GM13977 (cell line): ENCODE measurements at regions not wholly inside any gene's neighbourhood (a gene's known extent, or its start where the extent isn't known, plus 50 kb on each side); places are given as distances from the start of the nearest gene placed in this dataset.

Experiments
- DNase-seq: peaks from one replicate; pipeline ENCODE4 v3.0.0; 2012; ENCODE audit warnings: low spot score
- in situ Hi-C: fragments of 300-500 bp; cut with MboI; formaldehyde crosslinking; loops from one replicate; pipeline ENCODE4 v1.12.0; 2022; ENCODE audit warnings: low sequenced_read_pairs, low pct_unique_long_range_greater_than_20kb, mixed read lengths, inconsistent platforms; ENCODE audit not compliant: unreplicated experiment
- TF ChIP-seq, protein P1 (sequence below): IDR thresholded peaks from 2 replicates; pipeline ENCODE4 v1.5.1; 2012; ENCODE audit warnings: mild to moderate bottlenecking, control low read depth; ENCODE audit not compliant: insufficient read depth; ENCODE audit errors: extremely low read depth, missing control alignments

DNA sequence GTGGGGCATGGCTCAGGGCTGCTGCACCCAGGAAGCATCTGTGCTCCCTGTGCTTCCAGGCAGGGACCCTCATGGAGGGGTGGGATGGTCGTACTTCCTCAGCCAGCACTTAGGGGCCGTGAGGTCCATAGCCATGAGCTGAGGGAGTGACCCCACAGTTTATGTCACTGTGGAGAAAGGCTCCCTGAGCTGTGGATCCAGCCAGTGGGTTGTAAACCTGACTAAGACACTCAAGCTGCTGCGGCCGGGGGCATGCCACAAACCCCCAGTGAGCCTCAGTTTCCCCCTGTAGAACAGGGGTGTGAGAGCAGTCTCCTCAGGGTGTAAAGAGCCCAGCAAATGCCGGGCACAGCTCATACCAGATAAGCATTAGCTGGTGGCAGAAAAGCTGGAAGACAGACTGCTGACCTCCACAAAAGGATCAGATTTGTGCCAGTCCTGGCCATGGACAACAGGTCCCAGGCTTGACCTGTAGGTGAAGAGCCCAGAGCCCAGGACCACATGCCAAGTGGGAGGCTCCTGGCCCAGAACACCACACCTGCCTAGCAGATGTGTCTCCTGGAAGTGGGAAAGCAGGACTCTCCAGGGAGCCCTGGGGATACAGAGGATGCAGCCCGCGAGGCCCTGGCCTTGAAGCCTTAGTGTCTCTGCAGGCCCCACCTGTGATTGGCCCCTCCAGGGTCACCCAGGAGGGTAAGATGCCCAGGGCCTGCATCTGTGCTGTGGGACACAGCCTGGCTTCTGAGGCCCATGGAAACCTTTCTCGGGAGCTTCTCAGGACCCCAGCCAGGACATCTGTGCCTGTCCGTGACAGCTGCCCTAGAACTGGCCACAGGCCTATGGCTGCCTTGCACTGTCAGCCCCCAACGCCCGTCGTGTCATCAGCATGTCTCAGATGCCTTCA is 78.1 kb upstream of the RET start:
- no peak for DNase-seq
- in situ Hi-C loops = no loop called here
- TF ChIP-seq, protein P1, sequence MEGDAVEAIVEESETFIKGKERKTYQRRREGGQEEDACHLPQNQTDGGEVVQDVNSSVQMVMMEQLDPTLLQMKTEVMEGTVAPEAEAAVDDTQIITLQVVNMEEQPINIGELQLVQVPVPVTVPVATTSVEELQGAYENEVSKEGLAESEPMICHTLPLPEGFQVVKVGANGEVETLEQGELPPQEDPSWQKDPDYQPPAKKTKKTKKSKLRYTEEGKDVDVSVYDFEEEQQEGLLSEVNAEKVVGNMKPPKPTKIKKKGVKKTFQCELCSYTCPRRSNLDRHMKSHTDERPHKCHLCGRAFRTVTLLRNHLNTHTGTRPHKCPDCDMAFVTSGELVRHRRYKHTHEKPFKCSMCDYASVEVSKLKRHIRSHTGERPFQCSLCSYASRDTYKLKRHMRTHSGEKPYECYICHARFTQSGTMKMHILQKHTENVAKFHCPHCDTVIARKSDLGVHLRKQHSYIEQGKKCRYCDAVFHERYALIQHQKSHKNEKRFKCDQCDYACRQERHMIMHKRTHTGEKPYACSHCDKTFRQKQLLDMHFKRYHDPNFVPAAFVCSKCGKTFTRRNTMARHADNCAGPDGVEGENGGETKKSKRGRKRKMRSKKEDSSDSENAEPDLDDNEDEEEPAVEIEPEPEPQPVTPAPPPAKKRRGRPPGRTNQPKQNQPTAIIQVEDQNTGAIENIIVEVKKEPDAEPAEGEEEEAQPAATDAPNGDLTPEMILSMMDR = no peak

DNA sequence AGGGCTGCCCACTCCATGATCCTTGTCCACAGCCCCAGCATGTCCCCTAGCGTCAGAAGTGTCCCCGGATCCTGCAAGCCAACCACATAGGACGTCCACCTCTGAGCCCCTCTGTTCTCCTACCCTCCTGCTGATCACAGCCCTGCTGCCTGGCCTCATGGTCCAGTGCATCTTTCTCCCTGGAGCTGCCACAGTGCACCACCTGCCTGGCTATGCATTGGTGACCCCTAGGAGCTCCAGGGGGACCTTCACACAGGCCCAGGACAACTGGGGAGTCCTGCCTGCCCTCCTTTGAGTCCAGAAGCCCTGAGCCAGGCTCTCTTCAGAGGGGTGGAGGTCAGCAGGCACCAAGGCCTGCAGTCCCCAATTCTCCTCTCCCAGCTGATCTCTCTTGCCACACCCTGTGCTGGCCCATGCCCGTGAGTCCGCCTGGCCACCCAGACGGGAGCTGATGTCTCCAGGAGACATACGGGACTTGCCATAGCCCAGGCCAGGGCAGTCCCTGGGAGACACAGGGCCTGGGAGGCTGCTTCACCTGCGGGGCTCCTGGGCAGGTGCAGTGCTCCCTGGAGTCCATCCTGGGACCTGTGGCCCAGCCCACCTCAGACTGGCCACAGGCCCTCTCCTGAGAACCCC is 77.4 kb upstream of the RET start:
- TF ChIP-seq, protein P1 = no peak
- DNase-seq = no peak
- in situ Hi-C loops = no loop called here

DNA sequence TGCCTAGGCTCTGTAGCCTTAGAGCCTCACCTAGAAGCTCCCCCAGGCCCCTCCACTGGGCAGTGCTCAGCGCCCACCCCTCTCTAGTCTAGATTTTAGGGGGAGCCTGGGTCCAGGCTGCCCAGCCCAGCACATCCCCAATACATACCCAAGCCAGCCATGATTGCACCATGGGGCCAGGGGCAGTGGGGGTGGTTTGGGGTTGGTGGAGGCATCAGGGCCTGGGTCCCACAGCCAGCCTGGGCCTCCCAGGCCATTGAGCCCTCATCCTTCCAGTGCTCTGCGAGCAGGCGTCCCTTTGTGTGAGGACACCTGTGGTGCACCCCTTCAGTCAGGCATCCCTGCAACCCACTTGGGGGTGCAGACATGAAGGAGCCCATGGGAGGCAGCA is 76.9 kb upstream of the RET start:
- TF ChIP-seq, protein P1 = no peak
- DNase-seq = no peak
- in situ Hi-C loops = no loop called here

DNA sequence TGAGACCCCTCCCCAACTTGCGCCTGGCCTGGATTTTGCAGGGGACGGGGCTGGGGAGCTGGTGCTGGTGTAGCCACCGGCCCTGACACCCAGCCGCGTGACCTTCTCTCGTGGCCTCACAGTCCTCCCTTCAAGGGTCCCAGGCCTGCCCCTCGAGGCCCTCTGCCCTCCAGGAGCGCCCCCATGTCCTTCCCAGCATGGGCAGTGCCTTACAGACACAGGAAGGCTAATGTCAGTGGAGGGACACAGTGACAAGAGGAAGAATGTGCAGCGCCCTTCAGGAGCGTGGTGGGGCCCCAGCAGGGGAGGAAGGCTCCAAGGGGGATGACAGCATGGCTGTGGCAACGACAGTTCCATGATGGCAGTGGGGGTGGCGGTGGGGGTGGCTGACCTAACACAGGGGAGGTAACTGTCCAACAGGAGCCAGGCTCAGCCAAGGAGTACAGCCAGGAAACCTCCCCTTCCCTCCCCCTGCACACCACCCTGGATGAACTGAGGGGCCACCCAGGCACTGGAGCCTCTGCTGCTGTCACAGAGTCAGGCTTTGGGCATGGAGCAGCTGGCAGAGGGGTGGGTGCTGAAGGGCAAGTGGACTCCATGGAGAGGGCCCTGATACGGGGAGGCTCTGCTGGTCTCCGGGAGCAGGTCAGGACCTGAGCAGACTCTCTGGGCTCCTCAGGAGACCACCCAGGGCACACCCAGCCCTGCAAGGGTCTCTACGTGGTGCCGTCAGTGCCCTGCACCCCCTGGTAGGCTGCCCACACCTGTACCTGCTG is 76.0 kb upstream of the RET start:
- TF ChIP-seq, protein P1 = no peak
- no peak for DNase-seq
- in situ Hi-C loops = no loop called here

DNA sequence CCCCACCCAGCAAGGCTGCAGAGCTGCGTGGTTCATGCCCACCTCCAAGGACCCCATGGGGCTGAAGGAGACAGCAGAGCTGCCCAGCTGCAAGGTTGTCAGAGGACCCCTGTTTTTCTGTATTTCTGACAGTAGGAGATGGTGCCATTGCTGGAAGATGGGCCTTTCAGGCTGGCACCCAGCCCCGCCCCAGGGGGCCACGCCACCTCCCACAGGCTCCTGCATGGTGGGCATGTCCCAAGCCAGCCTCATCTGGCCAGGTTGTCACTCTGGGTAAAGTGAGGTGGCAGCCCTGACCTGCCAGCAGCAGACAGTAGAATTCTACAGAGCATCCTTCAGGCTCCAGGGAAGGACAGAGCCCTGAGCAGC is 75.5 kb upstream of the RET start:
- in situ Hi-C loops = no loop called here
- DNase-seq = no peak
- TF ChIP-seq, protein P1 = no peak

DNA sequence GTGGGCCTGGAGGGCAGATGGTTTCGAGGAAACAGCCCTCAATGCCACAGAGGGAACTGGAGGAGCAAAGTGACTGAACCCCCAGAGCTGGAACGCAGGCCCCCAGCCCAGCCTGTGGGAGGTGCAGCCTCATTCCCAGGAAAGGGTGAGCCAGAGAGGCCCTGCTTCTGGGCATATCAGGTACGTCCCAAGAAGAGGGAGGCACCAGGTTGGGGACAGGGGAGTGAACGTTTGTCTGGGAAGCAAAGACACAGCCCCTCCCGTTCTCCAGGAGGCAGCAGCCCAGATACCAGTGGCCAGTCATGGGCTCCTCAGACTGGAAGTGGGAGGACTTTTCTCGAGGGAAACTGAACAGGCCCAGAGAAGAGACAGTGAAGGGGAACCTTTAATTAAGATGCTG is 74.3 kb upstream of the RET start:
- TF ChIP-seq, protein P1 = no peak
- in situ Hi-C loops = no loop called here
- DNase-seq = no peak
